WTC11 (cell line): ENCODE measurements at regions not wholly inside any gene's neighbourhood (a gene's known extent, or its start where the extent isn't known, plus 50 kb on each side); places are given as distances from the start of the nearest gene placed in this dataset.

Experiments
- ATAC-seq: fragments of 200-7000 bp; cut with Tn5 transposase; 2 replicates; pipeline ENCODE4 v1.10.0; 2021; ENCODE audit warnings: mild to moderate bottlenecking, moderate library complexity
- CTCF ChIA-PET: fragments of 300-600 bp; sonication (Branson Sonifier 250); formaldehyde crosslinking; loops from one replicate; lab custom pipeline; 2021; ENCODE audit warnings: antibody characterized with exemption; lab: Charles Lee
- POLR2A ChIA-PET: fragments of 350-600 bp; sonication (Branson Sonifier 250); formaldehyde crosslinking; loops from one replicate; lab custom pipeline; 2021; ENCODE audit warnings: antibody characterized with exemption; lab: Charles Lee
- DNase-seq: peaks from one replicate; pipeline ENCODE4 v3.0.0; 2021; ENCODE audit warnings: low spot score
- H3K27ac Mint-ChIP-seq: 2 replicates; pipeline ENCODE4 v1.8.0; 2021; ENCODE audit warnings: mixed read lengths
- H3K27me3 Mint-ChIP-seq: 2 replicates; pipeline ENCODE4 v1.8.0; 2021; ENCODE audit warnings: low read depth, mild to moderate bottlenecking, moderate library complexity, mixed read lengths
- H3K36me3 Mint-ChIP-seq: 2 replicates; pipeline ENCODE4 v1.8.0; 2021; ENCODE audit warnings: mixed read lengths
- H3K4me1 Mint-ChIP-seq: 2 replicates; pipeline ENCODE4 v1.8.0; 2022; ENCODE audit warnings: mixed read lengths
- H3K4me3 Mint-ChIP-seq: 2 replicates; pipeline ENCODE4 v1.8.0; 2021; ENCODE audit warnings: mild to moderate bottlenecking, moderate library complexity, mixed read lengths
- H3K9me3 Mint-ChIP-seq: 2 replicates; pipeline ENCODE4 v1.8.0; 2021; ENCODE audit warnings: mixed read lengths
- MYBL2 ChIP-seq: sonication (generic); formaldehyde crosslinking; IDR thresholded peaks from 2 replicates; pipeline ENCODE4 v1.8.1; 2023; ENCODE audit warnings: mild to moderate bottlenecking, moderate library complexity, missing genetic modification reagents
- NR1H2 ChIP-seq: sonication (generic); formaldehyde crosslinking; IDR thresholded peaks from 2 replicates; pipeline ENCODE4 v1.9.0; 2021; ENCODE audit warnings: mild to moderate bottlenecking, moderate library complexity, missing genetic modification reagents
- NR2C2 ChIP-seq: sonication (generic); formaldehyde crosslinking; IDR thresholded peaks from 2 replicates; pipeline ENCODE4 v1.8.0; 2022; ENCODE audit warnings: mild to moderate bottlenecking, missing genetic modification reagents
- NR3C1 ChIP-seq: sonication (generic); formaldehyde crosslinking; conservative IDR thresholded peaks from 2 replicates; pipeline ENCODE4 v1.8.1; 2023; ENCODE audit warnings: low read depth, mild to moderate bottlenecking, missing genetic modification reagents
- SP1 ChIP-seq: sonication (generic); formaldehyde crosslinking; conservative IDR thresholded peaks from 2 replicates; pipeline ENCODE4 v1.8.1; 2022; ENCODE audit warnings: missing genetic modification reagents
- TEAD1 ChIP-seq: sonication (generic); formaldehyde crosslinking; IDR thresholded peaks from 2 replicates; pipeline ENCODE4 v1.8.0; 2022; ENCODE audit warnings: mild to moderate bottlenecking, missing genetic modification reagents
- ZNF121 ChIP-seq: sonication (generic); formaldehyde crosslinking; IDR thresholded peaks from 2 replicates; pipeline ENCODE4 v1.8.0; 2023; ENCODE audit warnings: missing genetic modification reagents
- ZNF232 ChIP-seq: sonication (generic); formaldehyde crosslinking; IDR thresholded peaks from 2 replicates; pipeline ENCODE4 v1.8.0; 2022; ENCODE audit warnings: mild to moderate bottlenecking, missing genetic modification reagents
- ZNF396 ChIP-seq: fragments of 250-450 bp; sonication (Bioruptor Pico); IDR thresholded peaks from 2 replicates; pipeline ENCODE4 v1.8.0; 2021; ENCODE audit warnings: mild to moderate bottlenecking, moderate library complexity, borderline replicate concordance
- ZNF423 ChIP-seq: fragments of 250-450 bp; sonication (Bioruptor Pico); IDR thresholded peaks from 2 replicates; pipeline ENCODE4 v2.1.2; 2022; ENCODE audit warnings: mild to moderate bottlenecking, moderate library complexity
- TF ChIP-seq, protein P1 (sequence below): sonication (generic); formaldehyde crosslinking; IDR thresholded peaks from 2 replicates; pipeline ENCODE4 v1.8.1; 2023; ENCODE audit warnings: mild to moderate bottlenecking, moderate library complexity, missing genetic modification reagents
- TF ChIP-seq, protein P2 (sequence below): fragments of 250-450 bp; sonication (Bioruptor Pico); conservative IDR thresholded peaks from 2 replicates; pipeline ENCODE4 v1.9.0; 2021; ENCODE audit warnings: mild to moderate bottlenecking
- TF ChIP-seq, protein P3 (sequence below): fragments of 250-450 bp; sonication (Bioruptor Pico); IDR thresholded peaks from 2 replicates; pipeline ENCODE4 v1.9.0; 2021; ENCODE audit warnings: mild to moderate bottlenecking
- TF ChIP-seq, protein P4 (sequence below): sonication (generic); formaldehyde crosslinking; IDR thresholded peaks from 2 replicates; pipeline ENCODE4 v1.8.1; 2022; ENCODE audit warnings: mild to moderate bottlenecking, moderate library complexity, missing genetic modification reagents
- TF ChIP-seq, protein P5 (sequence below): fragments of 250-450 bp; sonication (Bioruptor Pico); IDR thresholded peaks from 2 replicates; pipeline ENCODE4 v1.9.0; 2021; ENCODE audit warnings: mild to moderate bottlenecking
- TF ChIP-seq, protein P6 (sequence below): sonication (generic); formaldehyde crosslinking; IDR thresholded peaks from 2 replicates; pipeline ENCODE4 v1.8.0; 2022; ENCODE audit warnings: missing genetic modification reagents

DNA sequence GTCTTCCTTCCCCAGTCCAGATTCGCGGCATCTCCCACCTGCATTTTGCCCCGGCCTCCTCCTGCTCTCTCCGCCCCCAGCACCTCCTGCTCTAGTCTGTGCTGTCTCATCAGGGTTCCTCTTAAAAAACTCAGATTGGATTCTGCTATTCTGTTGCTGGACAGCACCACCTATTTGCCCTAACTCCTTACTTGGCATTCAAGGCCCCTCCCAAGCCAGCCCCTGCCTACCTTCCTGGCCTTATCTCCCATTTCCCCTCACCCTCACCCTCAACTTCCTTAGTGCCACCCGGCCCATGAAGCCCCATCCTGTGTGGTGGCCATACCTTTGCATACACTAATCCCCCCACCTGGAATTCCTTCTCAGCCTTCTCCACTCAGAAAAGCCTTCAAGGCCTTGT, 59.9 kb upstream of the PRDM11 start:
- no peak for ATAC-seq
- H3K27ac Mint-ChIP-seq, result no peak overlapping the region
- ChIA-PET CTCF (interaction anchor here (1.2 to 4.3 kb wide), 7 partner anchors 19 to 160 kb away, joined by 3 to 25 read pairs (median 7); no protein-coding TSS in a partner anchor), POLR2A (no interaction called here)
- no peak overlapping the region for H3K4me3 Mint-ChIP-seq
- H3K4me1 Mint-ChIP-seq, result peaks cover 91% of the 10 kb centered on the region
- no peak for TF ChIP-seq NR3C1
- TF ChIP-seq NR2C2, result no peak
- TF ChIP-seq SP1 (CRISPR knock-in tag), result no peak
- TF ChIP-seq, protein P1, sequence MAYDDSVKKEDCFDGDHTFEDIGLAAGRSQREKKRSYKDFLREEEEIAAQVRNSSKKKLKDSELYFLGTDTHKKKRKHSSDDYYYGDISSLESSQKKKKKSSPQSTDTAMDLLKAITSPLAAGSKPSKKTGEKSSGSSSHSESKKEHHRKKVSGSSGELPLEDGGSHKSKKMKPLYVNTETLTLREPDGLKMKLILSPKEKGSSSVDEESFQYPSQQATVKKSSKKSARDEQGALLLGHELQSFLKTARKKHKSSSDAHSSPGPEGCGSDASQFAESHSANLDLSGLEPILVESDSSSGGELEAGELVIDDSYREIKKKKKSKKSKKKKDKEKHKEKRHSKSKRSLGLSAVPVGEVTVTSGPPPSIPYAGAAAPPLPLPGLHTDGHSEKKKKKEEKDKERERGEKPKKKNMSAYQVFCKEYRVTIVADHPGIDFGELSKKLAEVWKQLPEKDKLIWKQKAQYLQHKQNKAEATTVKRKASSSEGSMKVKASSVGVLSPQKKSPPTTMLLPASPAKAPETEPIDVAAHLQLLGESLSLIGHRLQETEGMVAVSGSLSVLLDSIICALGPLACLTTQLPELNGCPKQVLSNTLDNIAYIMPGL (CRISPR knock-in tag), result no peak
- TF ChIP-seq, protein P2, sequence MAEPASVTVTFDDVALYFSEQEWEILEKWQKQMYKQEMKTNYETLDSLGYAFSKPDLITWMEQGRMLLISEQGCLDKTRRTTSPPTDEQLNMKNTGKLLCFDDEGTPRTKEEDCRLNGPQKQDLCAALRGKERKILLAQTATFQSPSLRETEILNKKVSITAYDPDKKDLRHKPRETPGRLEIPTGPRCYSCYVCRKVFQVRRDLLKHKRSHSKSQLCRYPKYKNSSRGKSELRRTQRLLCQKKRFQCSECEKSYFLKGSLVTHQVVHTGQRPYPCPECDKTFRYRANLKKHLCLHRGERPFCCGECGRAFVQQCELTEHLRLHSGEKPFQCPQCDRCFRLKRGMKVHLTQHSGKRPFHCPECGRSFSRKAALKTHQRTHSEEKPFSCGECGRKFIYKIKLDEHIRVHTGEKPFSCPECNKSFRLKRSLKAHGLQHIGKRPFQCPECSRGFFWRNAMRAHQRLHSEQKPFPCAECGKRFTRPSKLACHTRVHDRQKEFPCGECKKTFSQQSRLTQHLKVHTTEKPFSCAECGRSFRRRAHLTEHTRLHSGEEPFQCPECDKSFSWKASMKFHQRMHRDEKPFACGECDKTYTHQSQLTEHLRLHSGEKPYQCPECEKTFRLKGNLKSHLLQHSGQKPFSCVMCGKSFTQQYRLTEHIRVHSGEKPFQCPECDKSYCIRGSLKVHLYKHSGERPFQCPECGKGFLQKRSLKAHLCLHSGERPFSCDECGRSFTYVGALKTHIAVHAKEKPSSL, result no peak
- TF ChIP-seq ZNF121 (CRISPR knock-in tag), result no peak
- TF ChIP-seq ZNF423 (CRISPR knock-in tag), result no peak
- no peak for TF ChIP-seq TEAD1 (CRISPR knock-in tag)
- TF ChIP-seq NR1H2 (CRISPR knock-in tag), result no peak
- TF ChIP-seq, protein P3, sequence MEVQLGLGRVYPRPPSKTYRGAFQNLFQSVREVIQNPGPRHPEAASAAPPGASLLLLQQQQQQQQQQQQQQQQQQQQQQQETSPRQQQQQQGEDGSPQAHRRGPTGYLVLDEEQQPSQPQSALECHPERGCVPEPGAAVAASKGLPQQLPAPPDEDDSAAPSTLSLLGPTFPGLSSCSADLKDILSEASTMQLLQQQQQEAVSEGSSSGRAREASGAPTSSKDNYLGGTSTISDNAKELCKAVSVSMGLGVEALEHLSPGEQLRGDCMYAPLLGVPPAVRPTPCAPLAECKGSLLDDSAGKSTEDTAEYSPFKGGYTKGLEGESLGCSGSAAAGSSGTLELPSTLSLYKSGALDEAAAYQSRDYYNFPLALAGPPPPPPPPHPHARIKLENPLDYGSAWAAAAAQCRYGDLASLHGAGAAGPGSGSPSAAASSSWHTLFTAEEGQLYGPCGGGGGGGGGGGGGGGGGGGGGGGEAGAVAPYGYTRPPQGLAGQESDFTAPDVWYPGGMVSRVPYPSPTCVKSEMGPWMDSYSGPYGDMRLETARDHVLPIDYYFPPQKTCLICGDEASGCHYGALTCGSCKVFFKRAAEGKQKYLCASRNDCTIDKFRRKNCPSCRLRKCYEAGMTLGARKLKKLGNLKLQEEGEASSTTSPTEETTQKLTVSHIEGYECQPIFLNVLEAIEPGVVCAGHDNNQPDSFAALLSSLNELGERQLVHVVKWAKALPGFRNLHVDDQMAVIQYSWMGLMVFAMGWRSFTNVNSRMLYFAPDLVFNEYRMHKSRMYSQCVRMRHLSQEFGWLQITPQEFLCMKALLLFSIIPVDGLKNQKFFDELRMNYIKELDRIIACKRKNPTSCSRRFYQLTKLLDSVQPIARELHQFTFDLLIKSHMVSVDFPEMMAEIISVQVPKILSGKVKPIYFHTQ (CRISPR knock-in tag), result no peak
- no peak for TF ChIP-seq MYBL2
- TF ChIP-seq ZNF232 (CRISPR knock-in tag), result no peak
- TF ChIP-seq, protein P4, sequence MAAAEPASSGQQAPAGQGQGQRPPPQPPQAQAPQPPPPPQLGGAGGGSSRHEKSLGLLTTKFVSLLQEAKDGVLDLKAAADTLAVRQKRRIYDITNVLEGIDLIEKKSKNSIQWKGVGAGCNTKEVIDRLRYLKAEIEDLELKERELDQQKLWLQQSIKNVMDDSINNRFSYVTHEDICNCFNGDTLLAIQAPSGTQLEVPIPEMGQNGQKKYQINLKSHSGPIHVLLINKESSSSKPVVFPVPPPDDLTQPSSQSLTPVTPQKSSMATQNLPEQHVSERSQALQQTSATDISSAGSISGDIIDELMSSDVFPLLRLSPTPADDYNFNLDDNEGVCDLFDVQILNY (CRISPR knock-in tag), result no peak
- TF ChIP-seq, protein P5, sequence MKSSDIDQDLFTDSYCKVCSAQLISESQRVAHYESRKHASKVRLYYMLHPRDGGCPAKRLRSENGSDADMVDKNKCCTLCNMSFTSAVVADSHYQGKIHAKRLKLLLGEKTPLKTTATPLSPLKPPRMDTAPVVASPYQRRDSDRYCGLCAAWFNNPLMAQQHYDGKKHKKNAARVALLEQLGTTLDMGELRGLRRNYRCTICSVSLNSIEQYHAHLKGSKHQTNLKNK (CRISPR knock-in tag), result no peak
- no peak for TF ChIP-seq ZNF396 (CRISPR knock-in tag)
- TF ChIP-seq, protein P6, sequence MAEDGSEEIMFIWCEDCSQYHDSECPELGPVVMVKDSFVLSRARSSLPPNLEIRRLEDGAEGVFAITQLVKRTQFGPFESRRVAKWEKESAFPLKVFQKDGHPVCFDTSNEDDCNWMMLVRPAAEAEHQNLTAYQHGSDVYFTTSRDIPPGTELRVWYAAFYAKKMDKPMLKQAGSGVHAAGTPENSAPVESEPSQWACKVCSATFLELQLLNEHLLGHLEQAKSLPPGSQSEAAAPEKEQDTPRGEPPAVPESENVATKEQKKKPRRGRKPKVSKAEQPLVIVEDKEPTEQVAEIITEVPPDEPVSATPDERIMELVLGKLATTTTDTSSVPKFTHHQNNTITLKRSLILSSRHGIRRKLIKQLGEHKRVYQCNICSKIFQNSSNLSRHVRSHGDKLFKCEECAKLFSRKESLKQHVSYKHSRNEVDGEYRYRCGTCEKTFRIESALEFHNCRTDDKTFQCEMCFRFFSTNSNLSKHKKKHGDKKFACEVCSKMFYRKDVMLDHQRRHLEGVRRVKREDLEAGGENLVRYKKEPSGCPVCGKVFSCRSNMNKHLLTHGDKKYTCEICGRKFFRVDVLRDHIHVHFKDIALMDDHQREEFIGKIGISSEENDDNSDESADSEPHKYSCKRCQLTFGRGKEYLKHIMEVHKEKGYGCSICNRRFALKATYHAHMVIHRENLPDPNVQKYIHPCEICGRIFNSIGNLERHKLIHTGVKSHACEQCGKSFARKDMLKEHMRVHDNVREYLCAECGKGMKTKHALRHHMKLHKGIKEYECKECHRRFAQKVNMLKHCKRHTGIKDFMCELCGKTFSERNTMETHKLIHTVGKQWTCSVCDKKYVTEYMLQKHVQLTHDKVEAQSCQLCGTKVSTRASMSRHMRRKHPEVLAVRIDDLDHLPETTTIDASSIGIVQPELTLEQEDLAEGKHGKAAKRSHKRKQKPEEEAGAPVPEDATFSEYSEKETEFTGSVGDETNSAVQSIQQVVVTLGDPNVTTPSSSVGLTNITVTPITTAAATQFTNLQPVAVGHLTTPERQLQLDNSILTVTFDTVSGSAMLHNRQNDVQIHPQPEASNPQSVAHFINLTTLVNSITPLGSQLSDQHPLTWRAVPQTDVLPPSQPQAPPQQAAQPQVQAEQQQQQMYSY (CRISPR knock-in tag), result no peak
- no peaks in the 10 kb centered on the region; the same call in 1 of the 2 replicates for H3K27me3 Mint-ChIP-seq
- no peak for DNase-seq
- no peaks in the 10 kb centered on the region for H3K9me3 Mint-ChIP-seq
- H3K36me3 Mint-ChIP-seq, result no peaks in the 10 kb centered on the region
